Trophoblast cell (in vitro differentiated cells and primary cell): ENCODE measurements at regions not wholly inside any gene's neighbourhood (a gene's known extent, or its start where the extent isn't known, plus 50 kb on each side); places are given as distances from the start of the nearest gene placed in this dataset.

Experiments used
- DNase-seq, 2 donors: peaks; one replicate each; pipeline ENCODE4 v3.0.0-alpha.2; 2016
- H2AFZ ChIP-seq: 2 replicates; pipeline ENCODE4 v1.6.1; 2013; ENCODE audit warnings: low read length, moderate library complexity, mild to moderate bottlenecking; ENCODE audit not compliant: insufficient read depth, poor library complexity
- H2AK5ac ChIP-seq: 2 replicates; pipeline ENCODE4 v1.6.1; 2013; ENCODE audit warnings: mild to moderate bottlenecking, low read length
- H2BK120ac ChIP-seq: 2 replicates; pipeline ENCODE4 v1.6.1; 2013; ENCODE audit warnings: low read length, mild to moderate bottlenecking, moderate library complexity; ENCODE audit not compliant: insufficient read depth, poor library complexity
- H2BK12ac ChIP-seq: 2 replicates; pipeline ENCODE4 v1.6.1; 2013; ENCODE audit warnings: mild to moderate bottlenecking, low read length, moderate library complexity
- H2BK5ac ChIP-seq: 2 replicates; pipeline ENCODE4 v1.6.1; 2013; ENCODE audit warnings: low read length, low read depth, moderate library complexity, mild to moderate bottlenecking; ENCODE audit not compliant: poor library complexity
- H3K14ac ChIP-seq: 2 replicates; pipeline ENCODE4 v1.6.1; 2013; ENCODE audit warnings: mild to moderate bottlenecking, low read length
- H3K18ac ChIP-seq: 2 replicates; pipeline ENCODE4 v1.6.1; 2013; ENCODE audit warnings: mild to moderate bottlenecking, low read length
- H3K23ac ChIP-seq: 2 replicates; pipeline ENCODE4 v1.6.1; 2013; ENCODE audit warnings: low read length
- H3K27ac ChIP-seq: 2 replicates; pipeline ENCODE4 v1.5.1; 2013; ENCODE audit warnings: low read depth, mild to moderate bottlenecking, inconsistent platforms, low read length, moderate library complexity
- H3K27me3 ChIP-seq: 2 replicates; pipeline ENCODE4 v1.6.1; 2013; ENCODE audit warnings: inconsistent platforms, mild to moderate bottlenecking, low read length, moderate library complexity; ENCODE audit not compliant: insufficient read depth
- H3K36me3 ChIP-seq, 2 experiments: 1 replicate in 1 of 2; 2 replicates in 1 of 2; pipeline ENCODE4 v1.6.1; 2013; ENCODE audit warnings: low read length in 2 of 2, mild to moderate bottlenecking in 2 of 2, moderate library complexity in 1 of 2; ENCODE audit not compliant: insufficient read depth in 2 of 2, control insufficient read depth in 1 of 2
- H3K4ac ChIP-seq: 2 replicates; pipeline ENCODE4 v1.6.1; 2013; ENCODE audit warnings: low read depth, mild to moderate bottlenecking, low read length, moderate library complexity
- H3K4me1 ChIP-seq, 2 experiments: 1 replicate in 1 of 2; 2 replicates in 1 of 2; pipeline ENCODE4 v1.6.1; 2013; ENCODE audit warnings: low read length in 2 of 2, mild to moderate bottlenecking in 2 of 2, moderate library complexity in 1 of 2; ENCODE audit not compliant: insufficient read depth in 2 of 2, control insufficient read depth in 1 of 2
- H3K4me2 ChIP-seq: 2 replicates; pipeline ENCODE4 v1.6.1; 2013; ENCODE audit warnings: inconsistent platforms, mild to moderate bottlenecking, low read length, moderate library complexity
- H3K4me3 ChIP-seq: 2 replicates; pipeline ENCODE4 v1.5.1; 2013; ENCODE audit warnings: mild to moderate bottlenecking, low read depth, low read length, inconsistent platforms
- H3K79me1 ChIP-seq: one replicate; pipeline ENCODE4 v1.6.1; 2013; ENCODE audit warnings: low read length
- H3K79me2 ChIP-seq: 2 replicates; pipeline ENCODE4 v1.6.1; 2013; ENCODE audit warnings: low read length, mild to moderate bottlenecking; ENCODE audit not compliant: control insufficient read depth, insufficient read depth, poor library complexity
- H3K9ac ChIP-seq: 2 replicates; pipeline ENCODE4 v1.6.1; 2013; ENCODE audit warnings: mild to moderate bottlenecking, low read length
- H3K9me3 ChIP-seq: 2 replicates; pipeline ENCODE4 v1.6.1; 2013; ENCODE audit warnings: low read depth, mild to moderate bottlenecking, control low read depth, inconsistent platforms, low read length; ENCODE audit not compliant: insufficient read depth
- H4K12ac ChIP-seq: 2 replicates; pipeline ENCODE4 v1.6.1; 2013; ENCODE audit warnings: low read depth, mild to moderate bottlenecking, low read length, moderate library complexity
- H4K8ac ChIP-seq: 2 replicates; pipeline ENCODE4 v1.6.1; 2013; ENCODE audit warnings: low read depth, mild to moderate bottlenecking, low read length, moderate library complexity
- H4K91ac ChIP-seq: one replicate; pipeline ENCODE4 v1.6.1; 2013; ENCODE audit warnings: low read depth, mild to moderate bottlenecking, low read length, moderate library complexity
- WGBS: extraction: QIAGEN DNeasy Blood & Tissue Kit; methylation state at CpG from one replicate; pipeline ENCODE4 v1.1.7; 2013; ENCODE audit warnings: missing lambda C conversion rate; ENCODE audit not compliant: insufficient read length, insufficient coverage; ENCODE audit errors: extremely low coverage; 5-methylcytosine and 5-hydroxymethylcytosine counted together

DNA sequence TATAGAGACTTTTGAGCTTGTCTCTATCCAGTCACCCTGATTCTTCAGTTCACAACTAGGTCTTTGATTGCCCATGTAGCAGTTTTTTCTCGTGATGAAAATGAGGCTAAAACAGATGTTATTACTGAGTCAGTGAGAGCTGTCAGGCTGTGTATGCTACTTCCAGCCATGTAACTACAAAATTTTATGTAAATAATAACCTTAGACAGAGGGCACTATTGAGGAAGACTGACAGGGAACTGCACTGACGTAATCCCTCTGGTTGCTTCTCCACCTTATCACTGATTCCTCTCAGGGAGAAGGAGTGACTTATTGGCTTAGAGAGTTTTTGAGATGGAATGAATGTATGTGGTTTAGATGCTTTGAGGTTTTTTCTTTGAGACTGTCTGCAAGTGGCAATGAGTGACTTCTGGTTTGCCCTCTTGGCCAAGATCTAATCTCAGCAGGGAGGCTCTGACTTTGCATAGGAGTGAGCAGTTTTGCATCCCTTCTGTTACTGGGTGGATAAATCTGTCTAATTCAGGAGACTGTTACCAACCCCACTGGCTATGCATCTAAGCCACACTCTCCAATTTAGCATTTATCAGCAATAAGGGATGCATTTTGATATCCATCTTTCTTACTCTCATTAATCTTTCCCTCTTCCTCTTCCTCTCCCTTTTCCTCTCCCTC lies 555.2 kb upstream of the FANCL start:
- no CpG with 5 or more reads among the region's 2 CpGs for WGBS
- no peak overlapping the region for H3K4me3 ChIP-seq

DNA sequence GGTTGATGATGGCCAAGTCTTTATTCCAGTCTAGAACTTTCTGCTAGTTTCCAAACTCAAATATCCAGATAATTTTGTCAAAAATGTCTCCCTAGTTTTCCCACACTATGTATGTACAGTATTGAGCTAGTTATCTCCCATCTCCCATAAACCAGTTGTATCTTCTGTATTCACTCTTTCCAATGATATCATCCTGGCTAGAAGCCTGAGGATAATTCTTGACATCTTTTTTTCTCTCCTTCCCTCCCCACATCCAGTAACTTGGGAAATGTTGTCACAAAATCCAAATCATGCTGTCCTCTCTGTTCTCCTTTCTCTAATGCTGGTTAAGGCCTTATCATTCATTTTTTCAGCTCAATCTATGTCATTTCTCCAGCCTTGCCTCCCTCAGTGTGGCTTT lies 553.8 kb upstream of the FANCL start:
- Histone ChIP-seq H4K8ac (no peak overlapping the region), H4K91ac (no peak overlapping the region), H3K79me2 (no peaks in the 10 kb centered on the region), H3K4ac (no peak overlapping the region), H2AFZ (no peak overlapping the region), H3K18ac (no peak overlapping the region), H3K27me3 (peaks cover 2% of the 10 kb centered on the region), H4K12ac (no peak overlapping the region), H3K9me3 (no peaks in the 10 kb centered on the region), H3K4me1 (no peaks in the 10 kb centered on the region), H3K36me3 (no peaks in the 10 kb centered on the region), H3K27ac (no peak overlapping the region), H3K23ac (no peak overlapping the region), H2BK120ac (no peak overlapping the region), H3K4me2 (no peak overlapping the region), H2BK5ac (no peak overlapping the region), H3K79me1 (no peaks in the 10 kb centered on the region), H3K4me3 (no peak overlapping the region), H3K14ac (no peak overlapping the region), H3K9ac (no peak overlapping the region), H2AK5ac (no peak overlapping the region), H2BK12ac (no peak overlapping the region)
- DNase-seq = no peak

More for the DNA sequence above, 555.2 kb upstream of the FANCL start:
- no peak overlapping the region for H2BK12ac ChIP-seq
- no peak overlapping the region for H2AFZ ChIP-seq
- H3K4ac ChIP-seq = no peak overlapping the region
- no peak overlapping the region for H3K9ac ChIP-seq
- H3K23ac ChIP-seq = no peak overlapping the region
- H2BK120ac ChIP-seq = no peak overlapping the region
- no peak overlapping the region for H2BK5ac ChIP-seq
- H3K9me3 ChIP-seq = no peaks in the 10 kb centered on the region
- H4K8ac ChIP-seq = no peak overlapping the region
- H2AK5ac ChIP-seq = no peak overlapping the region
- H4K12ac ChIP-seq = no peak overlapping the region
- H3K79me1 ChIP-seq = no peaks in the 10 kb centered on the region
- no peak overlapping the region for H3K27ac ChIP-seq
- peaks cover 2% of the 10 kb centered on the region for H3K27me3 ChIP-seq
- no peak for DNase-seq
- H3K18ac ChIP-seq = no peak overlapping the region
- H3K4me1 ChIP-seq = no peaks in the 10 kb centered on the region
- no peak overlapping the region for H4K91ac ChIP-seq
- H3K14ac ChIP-seq = no peak overlapping the region
- no peaks in the 10 kb centered on the region for H3K36me3 ChIP-seq
- H3K79me2 ChIP-seq = no peaks in the 10 kb centered on the region
- no peak overlapping the region for H3K4me2 ChIP-seq

DNA sequence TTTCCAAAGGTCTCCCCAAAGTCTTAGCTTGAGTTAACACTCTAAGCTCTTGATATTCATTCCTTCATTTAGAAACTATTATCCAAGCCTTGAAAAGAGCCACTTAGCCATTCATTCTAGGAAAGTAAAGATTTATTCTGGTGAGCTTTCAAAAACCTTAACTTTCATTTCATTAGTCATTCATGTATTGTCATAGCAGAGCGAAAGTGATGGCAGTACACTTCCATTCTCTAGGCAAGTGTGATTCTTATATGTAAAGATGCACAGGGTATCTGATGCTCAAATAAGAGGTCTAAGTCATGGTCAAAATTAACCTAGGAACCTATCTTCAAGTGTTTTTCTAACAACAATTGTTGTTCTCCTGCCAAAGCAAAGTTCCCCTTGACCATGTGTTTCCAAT lies 553.0 kb upstream of the FANCL start:
- Histone ChIP-seq H3K4me3 (no peak overlapping the region), H3K9ac (no peak overlapping the region), H2AFZ (no peak overlapping the region), H2AK5ac (no peak overlapping the region), H3K4me2 (no peak overlapping the region), H3K36me3 (no peaks in the 10 kb centered on the region), H3K14ac (no peak overlapping the region), H3K9me3 (no peaks in the 10 kb centered on the region), H3K4ac (no peak overlapping the region), H2BK5ac (no peak overlapping the region), H4K12ac (no peak overlapping the region), H3K4me1 (no peaks in the 10 kb centered on the region), H2BK12ac (no peak overlapping the region), H3K79me2 (no peaks in the 10 kb centered on the region), H3K79me1 (no peaks in the 10 kb centered on the region), H4K8ac (no peak overlapping the region), H3K23ac (no peak overlapping the region), H2BK120ac (no peak overlapping the region), H3K18ac (no peak overlapping the region), H4K91ac (no peak overlapping the region), H3K27ac (no peak overlapping the region), H3K27me3 (peaks cover 2% of the 10 kb centered on the region)
- no CpG with 5 or more reads among the region's 1 CpG for WGBS
- DNase-seq = no peak

DNA sequence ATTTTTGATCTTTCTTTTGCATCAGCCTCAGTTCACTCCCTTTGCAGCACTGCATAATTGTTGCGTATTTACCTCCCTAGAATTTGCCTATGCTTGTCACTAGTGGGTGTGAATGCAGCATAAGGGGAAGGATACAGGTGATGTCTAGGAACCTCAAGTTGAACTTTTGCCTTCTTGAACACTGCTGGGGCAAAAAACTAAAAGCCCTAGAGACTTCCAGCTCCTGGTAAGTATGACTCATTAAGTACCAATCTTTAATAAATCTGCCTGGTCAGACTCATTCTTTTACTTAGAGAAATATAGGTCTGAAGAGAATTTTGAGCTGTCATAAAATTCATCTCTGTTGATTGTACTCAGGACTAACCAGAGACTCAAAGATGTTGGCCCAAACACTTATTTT lies 547.3 kb upstream of the FANCL start:
- Histone ChIP-seq H4K91ac (no peak overlapping the region), H3K14ac (no peak overlapping the region), H4K8ac (no peak overlapping the region), H2BK12ac (no peak overlapping the region), H2BK5ac (no peak overlapping the region), H4K12ac (no peak overlapping the region), H3K9ac (no peak overlapping the region), H3K9me3 (no peaks in the 10 kb centered on the region), H2BK120ac (no peak overlapping the region), H3K36me3 (no peaks in the 10 kb centered on the region), H2AFZ (no peak overlapping the region), H3K18ac (no peak overlapping the region), H3K4me1 (no peaks in the 10 kb centered on the region), H3K4me2 (no peak overlapping the region), H3K23ac (no peak overlapping the region), H3K79me2 (no peaks in the 10 kb centered on the region), H2AK5ac (no peak overlapping the region), H3K27me3 (peaks cover 2% of the 10 kb centered on the region), H3K4me3 (no peak overlapping the region), H3K79me1 (no peaks in the 10 kb centered on the region), H3K4ac (no peak overlapping the region), H3K27ac (no peak overlapping the region)
- no CpG with 5 or more reads among the region's 1 CpG for WGBS
- DNase-seq = no peak
